Epidermal melanocyte (primary cell): ENCODE measurements at regions not wholly inside any gene's neighbourhood (a gene's known extent, or its start where the extent isn't known, plus 50 kb on each side); places are given as distances from the start of the nearest gene placed in this dataset.
A peak's percentile ranks its signal among the peaks of the same experiment; 100 is the strongest.
"Not testable (repeated sequence)": the region's sequence is repeated elsewhere in the genome, so short reads cannot be mapped to it uniquely, and the experiment has no call there.

Experiments used
- DNase-seq: peaks from one replicate; pipeline ENCODE4 v3.0.0; 2011; ENCODE audit warnings: low spot score; ENCODE audit not compliant: insufficient read length

- DNase-seq, result no peak
These were observed 127.0 kb downstream of the COX18 start for GRCh38 chr4:72942565-72942964.

- no peak for DNase-seq
These were observed 131.0 kb downstream of the COX18 start for GRCh38 chr4:72938516-72938915.

GRCh38 chr4:72935462-72935861 is 134.1 kb downstream of the COX18 start:
- DNase-seq, result no peak

GRCh38 chr4:72933029-72933428 is 136.5 kb downstream of the COX18 start:
- no peak for DNase-seq

- DNase-seq, result no peak
These were observed 138.2 kb downstream of the COX18 start for GRCh38 chr4:72931346-72931745.

- DNase-seq, result not testable (repeated sequence)
These were observed 139.8 kb downstream of the COX18 start for GRCh38 chr4:72929596-72930274.

- no peak for DNase-seq
These were observed 144.7 kb downstream of the COX18 start for GRCh38 chr4:72924814-72925213.

GRCh38 chr4:72919937-72920336 is 149.6 kb downstream of the COX18 start:
- no peak for DNase-seq

GRCh38 chr4:72919464-72919863 is 150.1 kb downstream of the COX18 start:
- no peak for DNase-seq

GRCh38 chr4:72918362-72918761 is 151.2 kb downstream of the COX18 start:
- no peak for DNase-seq

GRCh38 chr4:72911316-72911715 is 158.2 kb downstream of the COX18 start:
- DNase-seq, result no peak

- no peak for DNase-seq
These were observed 160.1 kb downstream of the COX18 start for GRCh38 chr4:72909461-72909860.

- no peak for DNase-seq
These were observed 167.2 kb downstream of the COX18 start for GRCh38 chr4:72902354-72902753.

- DNase-seq, result no peak
These were observed 168.0 kb downstream of the COX18 start for GRCh38 chr4:72901553-72901952.

- DNase-seq, result no peak
These were observed 168.6 kb downstream of the COX18 start for GRCh38 chr4:72900952-72901351.

- DNase-seq, result no peak
These were observed 169.9 kb downstream of the COX18 start for GRCh38 chr4:72899621-72900020.

- DNase-seq, result no peak
These were observed 170.3 kb downstream of the COX18 start for GRCh38 chr4:72899214-72899613.

- DNase-seq, result peak; percentile 40
These were observed 173.0 kb downstream of the COX18 start for GRCh38 chr4:72896515-72896914.

- no peak for DNase-seq
These were observed 174.1 kb downstream of the COX18 start for GRCh38 chr4:72895408-72895807.

- no peak for DNase-seq
These were observed 176.0 kb downstream of the COX18 start for GRCh38 chr4:72893354-72894066.

- DNase-seq, result no peak
These were observed 181.2 kb downstream of the COX18 start for GRCh38 chr4:72888331-72888730.

GRCh38 chr4:72887152-72887551 is 182.4 kb downstream of the COX18 start:
- DNase-seq, result no peak

- peak; percentile 21 for DNase-seq
These were observed 182.9 kb downstream of the COX18 start for GRCh38 chr4:72886602-72887001.
